Panc1 (cell line): ENCODE measurements at regions not wholly inside any gene's neighbourhood (a gene's known extent, or its start where the extent isn't known, plus 50 kb on each side); places are given as distances from the start of the nearest gene placed in this dataset.
A peak's percentile ranks its signal among the peaks of the same experiment; 100 is the strongest.

Experiments
- ATAC-seq: fragments of 200-7000 bp; cut with Tn5 transposase; 2 replicates; pipeline ENCODE4 v1.9.1; 2020; ENCODE audit warnings: mild to moderate bottlenecking, moderate library complexity
- BruUV-seq: library from RNA; stranded (reverse); fragments of 400-500 nt; replicated peaks from 2 replicates; lab custom pipeline; 2021; lab: Mats Ljungman, UMichigan
- CTCF ChIA-PET: fragments of 300-600 bp; sonication (Branson Sonifier 250); formaldehyde crosslinking; loops from one replicate; lab custom pipeline; 2022; ENCODE audit warnings: antibody characterized with exemption; lab: Charles Lee
- POLR2A ChIA-PET: fragments of 300-600 bp; sonication (Branson Sonifier 250); formaldehyde crosslinking; loops from one replicate; lab custom pipeline; 2022; ENCODE audit warnings: antibody characterized with exemption; lab: Charles Lee
- DNase-seq: peaks from one replicate; pipeline ENCODE4 v3.0.0-alpha.2; 2010; ENCODE audit warnings: low read depth, low spot score
- H3K27ac ChIP-seq: 2 replicates; pipeline ENCODE4 v1.5.1; 2011; ENCODE audit warnings: mild to moderate bottlenecking, low read length, inconsistent platforms
- H3K27me3 ChIP-seq: fragments of 200-500 bp; sonication (Bioruptor generic); 2 replicates; pipeline ENCODE4 v1.6.0; 2014; ENCODE audit warnings: low read length, inconsistent platforms; ENCODE audit not compliant: control insufficient read depth, insufficient read depth
- H3K36me3 ChIP-seq: fragments of 200-500 bp; sonication (Bioruptor generic); 2 replicates; pipeline ENCODE4 v1.5.1; 2014; ENCODE audit warnings: inconsistent platforms, mild to moderate bottlenecking, low read length, moderate library complexity; ENCODE audit not compliant: control insufficient read depth, insufficient read depth
- H3K4me1 ChIP-seq: 2 replicates; pipeline ENCODE4 v1.5.1; 2011; ENCODE audit warnings: inconsistent platforms, mild to moderate bottlenecking, low read length, moderate library complexity; ENCODE audit not compliant: control insufficient read depth, insufficient read depth
- H3K4me3 ChIP-seq, 2 experiments: 2 replicates each; pipeline ENCODE4 v1.5.1; 2011 to 2012; ENCODE audit warnings: low read depth in 2 of 2, low read length in 2 of 2, mild to moderate bottlenecking in 2 of 2, inconsistent platforms in 1 of 2, moderate library complexity in 1 of 2
- H3K9me3 ChIP-seq: fragments of 200-500 bp; sonication (Bioruptor generic); 2 replicates; pipeline ENCODE4 v1.5.1; 2014; ENCODE audit warnings: low read depth, mild to moderate bottlenecking, inconsistent platforms, low read length, moderate library complexity; ENCODE audit not compliant: control insufficient read depth, insufficient read depth
- POLR2AphosphoS5 ChIP-seq: IDR thresholded peaks from 2 replicates; pipeline ENCODE4 v1.6.1; 2012; ENCODE audit warnings: mild to moderate bottlenecking, low read depth, low read length, moderate library complexity
- SIN3A ChIP-seq: IDR thresholded peaks from 2 replicates; pipeline ENCODE4 v1.6.1; 2012; ENCODE audit warnings: low read depth, mild to moderate bottlenecking, low read length, moderate library complexity, borderline replicate concordance; ENCODE audit not compliant: insufficient read depth
- TCF7L2 ChIP-seq: IDR thresholded peaks from 2 replicates; pipeline ENCODE4 v1.6.1; 2011; ENCODE audit warnings: mild to moderate bottlenecking, low read depth, low read length, inconsistent platforms
- in situ Hi-C: cut with HindIII; loops from 2 replicates; pipeline ENCODE4 v1.10.0; 2016; ENCODE audit warnings: low sequenced_read_pairs, low pct_unique_long_range_greater_than_20kb
- intact Hi-C: fragments of 100-400 bp; cut with micrococcal nuclease; formaldehyde crosslinking; loops from one replicate; pipeline ENCODE4 v1.10.0; 2022; ENCODE audit not compliant: unreplicated experiment
- TF ChIP-seq, protein P1 (sequence below): fragments of 450-650 bp; IDR thresholded peaks from 2 replicates; pipeline ENCODE4 v1.5.1; 2017; ENCODE audit warnings: mild to moderate bottlenecking
- TF ChIP-seq, protein P2 (sequence below), 2 experiments: IDR thresholded peaks; 2 replicates each; pipeline ENCODE4 v1.6.1; 2011 to 2012; ENCODE audit warnings: low read depth in 2 of 2, control low read depth in 1 of 2, low read length in 1 of 2, mild to moderate bottlenecking in 1 of 2, moderate library complexity in 1 of 2; ENCODE audit not compliant: insufficient read depth in 1 of 2

DNA sequence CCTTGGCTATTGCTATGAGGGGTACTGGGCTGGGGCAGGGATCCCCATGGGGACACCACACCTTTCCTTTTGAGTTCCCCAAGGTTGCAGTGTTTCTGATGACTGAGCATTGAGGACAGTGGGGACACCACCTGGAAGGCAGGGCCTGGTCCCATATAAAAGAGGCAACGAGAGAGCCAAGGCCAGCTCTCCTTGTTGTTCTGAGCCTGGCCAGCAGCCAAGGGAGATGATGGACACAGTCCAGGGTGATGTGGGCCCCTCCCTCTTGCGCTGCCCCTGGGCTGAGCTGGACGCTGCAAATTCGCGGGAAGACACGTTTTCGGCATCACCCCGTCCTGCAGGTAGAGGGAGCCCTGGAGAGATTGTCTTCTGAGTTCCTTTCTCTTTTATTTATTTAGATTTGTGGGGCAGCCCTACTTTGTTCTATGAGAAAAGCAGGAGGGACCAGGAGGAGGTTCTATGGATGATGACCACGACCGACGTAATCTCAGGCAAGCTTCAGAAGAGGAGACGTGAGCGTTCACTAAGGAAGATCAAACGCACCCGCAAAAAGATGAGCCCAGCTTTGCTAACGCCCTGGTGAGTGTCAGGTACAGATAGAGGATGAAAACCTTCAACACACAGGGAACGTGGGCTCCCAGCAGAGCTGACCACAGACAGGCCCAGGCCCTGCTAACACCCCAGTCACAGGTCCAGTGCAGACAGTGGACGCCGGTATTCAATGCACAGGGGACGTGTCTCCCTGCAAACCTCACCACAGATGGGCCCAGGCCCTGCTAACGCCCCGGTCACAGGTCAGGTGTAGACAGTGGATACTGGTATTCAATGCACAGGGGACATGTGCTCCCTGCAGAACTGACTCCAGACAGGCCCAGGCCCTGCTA is 97.4 kb downstream of the SHOX start:
- Histone ChIP-seq H3K4me3 (no peak overlapping the region), H3K9me3 (no peaks in the 10 kb centered on the region), H3K27me3 (no peaks in the 10 kb centered on the region), H3K4me1 (no peaks in the 10 kb centered on the region), H3K36me3 (no peaks in the 10 kb centered on the region), H3K27ac (no peak overlapping the region)
- in situ Hi-C loops (no loop called here), intact Hi-C loops (no loop called here)
- ATAC-seq (peak; percentile 60; the same call in 1 of the 2 replicates), DNase-seq (no peak)
- TF ChIP-seq, protein P1, sequence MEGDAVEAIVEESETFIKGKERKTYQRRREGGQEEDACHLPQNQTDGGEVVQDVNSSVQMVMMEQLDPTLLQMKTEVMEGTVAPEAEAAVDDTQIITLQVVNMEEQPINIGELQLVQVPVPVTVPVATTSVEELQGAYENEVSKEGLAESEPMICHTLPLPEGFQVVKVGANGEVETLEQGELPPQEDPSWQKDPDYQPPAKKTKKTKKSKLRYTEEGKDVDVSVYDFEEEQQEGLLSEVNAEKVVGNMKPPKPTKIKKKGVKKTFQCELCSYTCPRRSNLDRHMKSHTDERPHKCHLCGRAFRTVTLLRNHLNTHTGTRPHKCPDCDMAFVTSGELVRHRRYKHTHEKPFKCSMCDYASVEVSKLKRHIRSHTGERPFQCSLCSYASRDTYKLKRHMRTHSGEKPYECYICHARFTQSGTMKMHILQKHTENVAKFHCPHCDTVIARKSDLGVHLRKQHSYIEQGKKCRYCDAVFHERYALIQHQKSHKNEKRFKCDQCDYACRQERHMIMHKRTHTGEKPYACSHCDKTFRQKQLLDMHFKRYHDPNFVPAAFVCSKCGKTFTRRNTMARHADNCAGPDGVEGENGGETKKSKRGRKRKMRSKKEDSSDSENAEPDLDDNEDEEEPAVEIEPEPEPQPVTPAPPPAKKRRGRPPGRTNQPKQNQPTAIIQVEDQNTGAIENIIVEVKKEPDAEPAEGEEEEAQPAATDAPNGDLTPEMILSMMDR: peak; percentile 68
- TF ChIP-seq TCF7L2: no peak
- CTCF ChIA-PET: no interaction called here
- no TSS peak for BruUV-seq
- POLR2A ChIA-PET: no interaction called here

DNA sequence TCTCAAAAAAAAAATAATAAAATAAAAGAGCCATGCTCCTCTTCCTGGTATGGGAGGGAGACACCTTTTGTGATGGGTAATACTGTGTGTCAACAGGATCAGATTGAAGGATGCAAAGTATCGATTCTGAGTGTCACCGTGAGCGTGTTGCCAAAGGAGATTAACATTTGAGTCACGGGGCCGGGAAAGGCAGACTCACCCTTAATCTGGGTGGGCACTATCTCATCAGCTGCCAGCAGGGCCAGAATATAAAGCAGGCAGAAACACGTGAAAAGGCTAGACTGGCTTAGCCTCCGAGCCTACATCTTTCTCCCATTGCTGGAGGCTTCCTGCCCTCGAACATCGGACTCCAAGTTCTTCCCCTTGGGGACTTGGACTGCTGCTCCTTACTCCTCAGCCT is 95.4 kb downstream of the SHOX start:
- no peak for ATAC-seq
- BruUV-seq: no TSS peak
- TF ChIP-seq, protein P2, sequence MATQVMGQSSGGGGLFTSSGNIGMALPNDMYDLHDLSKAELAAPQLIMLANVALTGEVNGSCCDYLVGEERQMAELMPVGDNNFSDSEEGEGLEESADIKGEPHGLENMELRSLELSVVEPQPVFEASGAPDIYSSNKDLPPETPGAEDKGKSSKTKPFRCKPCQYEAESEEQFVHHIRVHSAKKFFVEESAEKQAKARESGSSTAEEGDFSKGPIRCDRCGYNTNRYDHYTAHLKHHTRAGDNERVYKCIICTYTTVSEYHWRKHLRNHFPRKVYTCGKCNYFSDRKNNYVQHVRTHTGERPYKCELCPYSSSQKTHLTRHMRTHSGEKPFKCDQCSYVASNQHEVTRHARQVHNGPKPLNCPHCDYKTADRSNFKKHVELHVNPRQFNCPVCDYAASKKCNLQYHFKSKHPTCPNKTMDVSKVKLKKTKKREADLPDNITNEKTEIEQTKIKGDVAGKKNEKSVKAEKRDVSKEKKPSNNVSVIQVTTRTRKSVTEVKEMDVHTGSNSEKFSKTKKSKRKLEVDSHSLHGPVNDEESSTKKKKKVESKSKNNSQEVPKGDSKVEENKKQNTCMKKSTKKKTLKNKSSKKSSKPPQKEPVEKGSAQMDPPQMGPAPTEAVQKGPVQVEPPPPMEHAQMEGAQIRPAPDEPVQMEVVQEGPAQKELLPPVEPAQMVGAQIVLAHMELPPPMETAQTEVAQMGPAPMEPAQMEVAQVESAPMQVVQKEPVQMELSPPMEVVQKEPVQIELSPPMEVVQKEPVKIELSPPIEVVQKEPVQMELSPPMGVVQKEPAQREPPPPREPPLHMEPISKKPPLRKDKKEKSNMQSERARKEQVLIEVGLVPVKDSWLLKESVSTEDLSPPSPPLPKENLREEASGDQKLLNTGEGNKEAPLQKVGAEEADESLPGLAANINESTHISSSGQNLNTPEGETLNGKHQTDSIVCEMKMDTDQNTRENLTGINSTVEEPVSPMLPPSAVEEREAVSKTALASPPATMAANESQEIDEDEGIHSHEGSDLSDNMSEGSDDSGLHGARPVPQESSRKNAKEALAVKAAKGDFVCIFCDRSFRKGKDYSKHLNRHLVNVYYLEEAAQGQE (IDR thresholded peaks at IDR 0.05; ENCODE audit: insufficient read depth in 1 of 2, low read depth in 2 of 2, low read length in 1 of 2): no peak
- TF ChIP-seq POLR2AphosphoS5: no peak
- no peak for TF ChIP-seq TCF7L2
- TF ChIP-seq, protein P1: no peak
- TF ChIP-seq SIN3A: no peak
- no peak for DNase-seq
- Histone ChIP-seq H3K4me3 (no peak overlapping the region), H3K9me3 (no peaks in the 10 kb centered on the region), H3K4me1 (no peaks in the 10 kb centered on the region), H3K27ac (no peak overlapping the region), H3K36me3 (no peaks in the 10 kb centered on the region), H3K27me3 (no peaks in the 10 kb centered on the region)
- intact Hi-C loops (no loop called here), in situ Hi-C loops (no loop called here)
- CTCF ChIA-PET: no interaction called here
- POLR2A ChIA-PET: no interaction called here
